Lower leg skin (tissue), 3 donors: ENCODE measurements at regions not wholly inside any gene's neighbourhood (a gene's known extent, or its start where the extent isn't known, plus 50 kb on each side); places are given as distances from the start of the nearest gene placed in this dataset.

Experiments used
- CTCF ChIP-seq, 3 donors: fragments of 450-650 bp; IDR thresholded peaks; one replicate each; pipeline ENCODE4 v1.5.1; 2016; ENCODE audit warnings: antibody characterized with exemption in 3 of 3, mild to moderate bottlenecking in 3 of 3, moderate library complexity in 2 of 3
- POLR2A ChIP-seq, 2 donors: fragments of 450-650 bp; IDR thresholded peaks; one replicate each; pipeline ENCODE4 v1.6.1; 2016 to 2017; ENCODE audit warnings: antibody characterized with exemption in 2 of 2, mild to moderate bottlenecking in 1 of 2, moderate library complexity in 1 of 2

DNA sequence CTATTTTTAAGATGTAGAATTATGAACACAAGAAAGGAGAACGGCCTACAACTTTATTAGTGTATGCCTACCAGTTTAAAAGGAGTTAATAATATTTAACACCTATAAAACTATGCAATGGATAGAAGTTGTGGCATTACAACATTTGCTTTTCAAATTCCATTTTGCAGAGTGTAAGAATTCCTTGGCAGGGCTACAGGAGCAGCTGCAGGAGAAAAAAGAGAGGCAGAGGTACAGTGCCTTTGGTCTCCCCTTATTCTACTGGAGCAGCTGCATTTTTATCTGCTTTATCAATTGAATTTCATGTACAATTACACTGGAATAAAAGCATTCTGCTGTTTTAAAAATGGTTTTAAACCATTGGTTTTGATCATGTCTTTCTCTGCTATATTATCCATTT, 145.7 kb upstream of the KCNH8 start:
- TF ChIP-seq CTCF (IDR thresholded peaks at IDR 0.05), result no peak
- no peak for TF ChIP-seq POLR2A (IDR thresholded peaks at IDR 0.05)
